Loucy (cell line): ENCODE measurements at regions not wholly inside any gene's neighbourhood (a gene's known extent, or its start where the extent isn't known, plus 50 kb on each side); places are given as distances from the start of the nearest gene placed in this dataset.

Experiments used
- H2AFZ ChIP-seq: fragments of 200-600 bp; sonication (generic); 2 replicates; pipeline ENCODE4 v1.6.0; 2016; ENCODE audit warnings: antibody characterized with exemption, mild to moderate bottlenecking, low read length, moderate library complexity
- H3F3A ChIP-seq: fragments of 200-600 bp; 2 replicates; pipeline ENCODE4 v1.6.0; 2016; ENCODE audit warnings: antibody characterized with exemption, low read depth, mild to moderate bottlenecking
- H3K27me3 ChIP-seq: fragments of 200-600 bp; sonication (generic); 2 replicates; pipeline ENCODE4 v1.6.1; 2014; ENCODE audit warnings: low read length, mild to moderate bottlenecking; ENCODE audit not compliant: insufficient read depth, poor library complexity, severe bottlenecking
- H3K36me3 ChIP-seq: fragments of 200-600 bp; sonication (generic); 2 replicates; pipeline ENCODE4 v1.6.1; 2016; ENCODE audit warnings: low read length; ENCODE audit not compliant: insufficient read depth
- H3K4me1 ChIP-seq: fragments of 200-600 bp; sonication (generic); 2 replicates; pipeline ENCODE4 v1.5.1; 2014; ENCODE audit warnings: low read length, mild to moderate bottlenecking; ENCODE audit not compliant: insufficient read depth, poor library complexity, severe bottlenecking
- H3K4me2 ChIP-seq: fragments of 200-600 bp; sonication (generic); 2 replicates; pipeline ENCODE4 v1.6.0; 2014; ENCODE audit warnings: antibody characterized with exemption, low read length, low read depth, mild to moderate bottlenecking; ENCODE audit not compliant: poor library complexity, severe bottlenecking
- H3K4me3 ChIP-seq: fragments of 200-600 bp; sonication (generic); 2 replicates; pipeline ENCODE4 v1.5.1; 2014; ENCODE audit warnings: low read length, mild to moderate bottlenecking, mixed read lengths; ENCODE audit not compliant: poor library complexity, severe bottlenecking
- H3K79me2 ChIP-seq: fragments of 200-600 bp; sonication (generic); 2 replicates; pipeline ENCODE4 v1.6.1; 2014; ENCODE audit warnings: low read length; ENCODE audit not compliant: insufficient read depth
- H3K9ac ChIP-seq: fragments of 200-600 bp; sonication (generic); 2 replicates; pipeline ENCODE4 v1.6.0; 2014; ENCODE audit warnings: mild to moderate bottlenecking, low read depth, low read length, moderate library complexity; ENCODE audit not compliant: poor library complexity, severe bottlenecking
- H3K9me2 ChIP-seq: fragments of 200-600 bp; sonication (generic); replicated peaks from 2 replicates; pipeline ENCODE4 v1.6.1; 2016; ENCODE audit warnings: low read depth, low read length, mixed read lengths
- H3K9me3 ChIP-seq: fragments of 200-600 bp; sonication (generic); 2 replicates; pipeline ENCODE4 v1.6.1; 2014; ENCODE audit warnings: mild to moderate bottlenecking, antibody characterized with exemption, low read length, low read depth; ENCODE audit not compliant: insufficient read depth
- H4K20me1 ChIP-seq: fragments of 200-600 bp; sonication (generic); 2 replicates; pipeline ENCODE4 v1.6.0; 2014; ENCODE audit warnings: antibody characterized with exemption, low read length, mild to moderate bottlenecking; ENCODE audit not compliant: insufficient read depth, poor library complexity, severe bottlenecking
- CTCF ChIP-seq: fragments of 200-600 bp; sonication (generic); conservative IDR thresholded peaks from 2 replicates; pipeline ENCODE4 v1.5.1; 2014; ENCODE audit warnings: mild to moderate bottlenecking, antibody characterized with exemption, low read length
- EZH2phosphoT487 ChIP-seq: fragments of 200-600 bp; IDR thresholded peaks from 2 replicates; pipeline ENCODE4 v1.6.1; 2018; ENCODE audit warnings: antibody characterized with exemption, mild to moderate bottlenecking, moderate library complexity, borderline replicate concordance

DNA sequence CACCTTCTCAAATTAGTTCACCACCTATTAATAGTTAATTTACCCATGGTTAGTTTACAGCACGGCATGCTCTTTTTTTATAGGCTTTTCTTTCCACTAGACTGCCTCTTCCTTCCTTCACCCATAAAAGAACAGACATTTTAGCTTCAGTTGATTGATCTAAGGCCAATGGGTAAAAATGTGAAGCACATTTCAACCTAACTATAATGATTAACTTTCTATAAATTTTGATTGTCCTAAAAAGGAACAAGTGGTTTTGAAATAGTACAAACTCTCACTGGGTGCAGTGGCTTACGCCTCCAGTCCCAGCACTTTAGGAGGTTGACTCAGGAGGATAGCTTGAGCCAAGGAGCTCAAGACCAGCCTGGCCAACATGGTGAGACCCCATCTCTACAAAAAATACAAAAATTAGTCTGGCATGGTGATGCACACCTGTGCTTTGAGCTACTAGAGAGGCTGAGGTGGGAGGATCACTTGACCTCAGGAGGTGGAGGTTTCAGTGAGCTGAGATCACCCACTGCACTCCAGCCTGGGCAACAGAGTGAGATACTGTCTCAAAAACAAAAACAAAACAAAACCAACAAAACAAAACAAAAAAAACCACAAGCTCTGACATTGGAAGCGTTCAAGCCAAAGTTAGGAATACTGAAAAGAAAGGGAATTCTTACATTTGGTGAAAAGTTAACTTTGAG, 89.9 kb upstream of the FAT1 start:
- no peaks in the 10 kb centered on the region for H4K20me1 ChIP-seq
- H3K36me3 ChIP-seq = no peaks in the 10 kb centered on the region
- H3K27me3 ChIP-seq = no peaks in the 10 kb centered on the region
- no peak overlapping the region for H2AFZ ChIP-seq
- no peaks in the 10 kb centered on the region; the same call in 1 of the 2 replicates for H3K9me3 ChIP-seq
- H3F3A ChIP-seq = no peaks in the 10 kb centered on the region; the same call in 1 of the 2 replicates
- peak overlapping the region; percentile 12 for H3K4me3 ChIP-seq
- H3K79me2 ChIP-seq = no peaks in the 10 kb centered on the region
- H3K9me2 ChIP-seq = no peaks in the 10 kb centered on the region
- no peak overlapping the region for H3K9ac ChIP-seq
- TF ChIP-seq EZH2phosphoT487 = no peak
- no peak for TF ChIP-seq CTCF
- peaks cover 8% of the 10 kb centered on the region for H3K4me1 ChIP-seq
- H3K4me2 ChIP-seq = peak overlapping the region; percentile 32

GRCh38 chr4:186814535-186815070, 90.9 kb upstream of the FAT1 start:
- Histone ChIP-seq H2AFZ (no peak overlapping the region), H3K4me2 (no peak overlapping the region), H3K36me3 (no peaks in the 10 kb centered on the region), H3K79me2 (no peaks in the 10 kb centered on the region), H3K4me3 (no peak overlapping the region), H3K9ac (no peak overlapping the region), H4K20me1 (no peaks in the 10 kb centered on the region), H3F3A (no peaks in the 10 kb centered on the region; the same call in 1 of the 2 replicates), H3K9me3 (no peaks in the 10 kb centered on the region; the same call in 1 of the 2 replicates), H3K4me1 (peaks cover 8% of the 10 kb centered on the region), H3K27me3 (no peaks in the 10 kb centered on the region), H3K9me2 (no peaks in the 10 kb centered on the region)
- no peak for TF ChIP-seq CTCF
- TF ChIP-seq EZH2phosphoT487 = no peak

GRCh38 chr4:186819342-186820086, 95.9 kb upstream of the FAT1 start:
- H3K9ac ChIP-seq = no peak overlapping the region
- no peaks in the 10 kb centered on the region for H3K27me3 ChIP-seq
- H2AFZ ChIP-seq = peak overlapping the region; percentile 48
- H3K9me2 ChIP-seq = no peaks in the 10 kb centered on the region
- H3K4me1 ChIP-seq = peaks cover 16% of the 10 kb centered on the region
- no peaks in the 10 kb centered on the region; the same call in 1 of the 2 replicates for H3F3A ChIP-seq
- no peak overlapping the region for H3K4me3 ChIP-seq
- no peaks in the 10 kb centered on the region for H4K20me1 ChIP-seq
- H3K9me3 ChIP-seq = no peaks in the 10 kb centered on the region
- no peak overlapping the region for H3K4me2 ChIP-seq
- H3K36me3 ChIP-seq = no peaks in the 10 kb centered on the region
- no peaks in the 10 kb centered on the region for H3K79me2 ChIP-seq
- TF ChIP-seq EZH2phosphoT487 (no peak), CTCF (no peak)
